GM19455 (cell line): ENCODE measurements at regions not wholly inside any gene's neighbourhood (a gene's known extent, or its start where the extent isn't known, plus 50 kb on each side); places are given as distances from the start of the nearest gene placed in this dataset.

Source experiments
- ATAC-seq: cut with Tn5 transposase; IDR thresholded peaks from one replicate; pipeline ENCODE4 v1.9.1; 2021; ENCODE audit not compliant: unreplicated experiment

DNA sequence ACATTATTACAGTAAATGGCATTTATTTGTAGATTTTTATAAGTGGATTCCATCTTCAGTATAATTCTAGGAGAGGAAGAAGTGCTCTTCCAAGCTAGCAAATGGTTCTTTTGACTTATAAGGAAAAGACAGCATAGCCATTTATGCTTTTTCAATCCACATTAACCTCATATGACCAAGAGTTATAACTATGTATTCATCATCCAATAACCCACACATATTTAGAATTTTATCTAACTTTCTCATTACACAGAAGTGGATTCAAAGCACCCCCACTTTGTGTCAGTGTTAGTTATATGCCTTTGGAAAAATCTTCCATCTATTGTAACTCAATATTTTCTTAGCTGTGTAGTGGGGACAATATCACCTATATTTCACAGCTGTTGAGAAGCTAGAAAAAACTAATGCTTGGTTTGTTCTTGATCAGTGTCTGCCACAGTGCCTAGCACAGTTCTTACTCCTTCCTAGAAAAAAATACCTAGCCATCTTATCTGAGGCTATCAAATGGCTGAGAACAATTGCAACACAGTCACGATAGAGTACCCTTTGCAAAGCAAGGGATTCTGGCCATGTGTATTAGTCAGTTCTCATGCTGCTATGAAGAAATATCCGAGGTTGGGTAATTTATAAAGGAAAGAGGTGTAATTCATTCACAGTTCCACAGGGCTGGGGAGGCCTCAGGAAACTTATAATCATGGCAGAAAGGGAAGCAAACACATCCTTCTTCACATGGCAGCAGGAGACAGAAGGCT lies 986.3 kb downstream of the TFAP2A start:
- ATAC-seq = no peak

GRCh38 chr6:9422138-9422537 lies 986.8 kb upstream of the SLC35B3 start:
- no peak for ATAC-seq

- ATAC-seq = no peak
Measured at GRCh38 chr6:9420316-9421015, 985.1 kb upstream of the SLC35B3 start.

DNA sequence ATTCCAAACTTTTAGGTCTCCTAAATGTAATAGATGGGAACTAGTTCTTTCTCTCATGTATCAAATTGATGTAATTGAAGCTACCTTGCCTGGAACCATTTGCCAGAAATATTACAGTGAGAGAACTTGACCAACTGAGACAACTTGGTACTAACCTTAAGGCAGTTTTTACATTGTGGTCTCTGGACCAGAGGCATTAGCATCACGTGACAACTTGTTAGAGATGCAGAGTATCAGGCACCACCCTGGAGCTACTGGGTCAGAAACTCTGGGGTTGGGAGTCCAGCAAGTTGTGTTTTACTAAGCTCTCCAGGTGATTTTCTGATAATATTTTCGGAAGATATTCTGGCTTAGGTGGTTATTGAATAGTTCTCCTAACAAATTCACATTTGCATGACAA lies 982.1 kb upstream of the SLC35B3 start:
- ATAC-seq = no peak

DNA sequence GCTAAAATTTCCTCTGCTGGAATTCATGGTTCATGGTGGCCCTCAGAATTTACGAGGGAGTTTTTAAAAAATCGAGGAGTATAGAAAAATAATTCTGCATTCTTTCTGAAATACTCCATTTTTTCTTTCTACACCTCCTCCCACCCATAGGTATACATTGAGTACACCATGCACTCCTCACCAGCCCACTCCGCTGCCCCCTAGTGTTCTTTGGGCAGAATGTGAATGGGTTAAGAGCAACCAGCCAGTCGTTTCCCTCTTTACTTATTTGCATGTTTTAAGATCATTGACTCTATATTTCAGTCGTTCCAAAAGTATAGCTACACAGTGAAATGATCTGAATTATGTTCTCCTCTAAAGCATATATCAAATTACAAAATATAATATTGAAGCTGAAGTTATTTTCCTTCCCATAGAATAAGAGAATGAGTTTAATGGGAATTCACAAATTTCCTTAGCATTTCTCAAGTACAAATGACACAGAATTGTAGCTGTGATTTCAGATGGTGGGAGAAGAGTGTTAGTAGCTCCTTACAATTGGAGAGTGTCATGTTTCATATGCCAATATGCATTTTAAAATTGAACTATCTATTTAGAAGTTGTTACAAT lies 977.7 kb upstream of the SLC35B3 start:
- peak; percentile 53 for ATAC-seq

GRCh38 chr6:9409126-9409525 lies 973.8 kb upstream of the SLC35B3 start:
- ATAC-seq = no peak

GRCh38 chr6:9408402-9409117 lies 973.2 kb upstream of the SLC35B3 start:
- ATAC-seq = no peak

- ATAC-seq = no peak
Measured at GRCh38 chr6:9405825-9406224, 970.5 kb upstream of the SLC35B3 start.

DNA sequence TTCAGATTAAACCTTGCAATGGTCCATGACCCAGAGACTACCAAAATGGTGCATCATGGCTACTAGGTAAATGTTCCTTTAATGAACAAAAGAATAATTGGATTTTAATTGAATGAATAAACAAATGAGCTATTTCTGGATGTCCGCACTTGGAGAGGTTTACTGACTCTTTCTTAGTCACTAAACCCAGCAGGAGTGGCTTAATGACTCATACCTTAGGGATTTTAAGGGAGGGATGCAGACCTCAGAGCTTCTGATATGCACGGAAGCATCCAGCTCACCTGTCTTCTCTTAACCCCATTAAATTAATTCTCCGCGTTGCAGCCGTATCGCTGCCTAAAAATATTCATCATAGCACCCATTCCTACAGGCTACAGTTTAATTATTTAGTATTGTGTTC lies 970.0 kb upstream of the SLC35B3 start:
- no peak for ATAC-seq

GRCh38 chr6:9404351-9405146 lies 969.2 kb upstream of the SLC35B3 start:
- no peak for ATAC-seq

DNA sequence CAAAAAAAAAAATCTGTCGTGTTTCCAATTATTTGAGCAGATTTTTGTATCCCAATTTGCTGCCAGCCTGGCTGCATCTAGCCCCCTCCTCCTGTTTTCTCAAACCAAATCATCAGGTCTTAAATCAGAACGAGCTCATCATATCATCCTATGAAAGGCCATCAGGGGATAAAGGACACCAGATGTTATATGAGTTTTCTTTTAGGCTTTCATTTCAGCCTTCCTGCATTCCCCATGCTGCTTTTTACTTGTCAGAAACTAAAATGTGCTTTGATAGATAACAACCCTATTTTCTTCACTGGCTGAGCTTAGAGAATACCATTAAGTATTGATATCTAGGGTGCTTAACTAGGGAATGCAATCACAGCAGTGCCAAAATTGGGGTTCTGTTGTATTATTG lies 968.4 kb upstream of the SLC35B3 start:
- no peak for ATAC-seq

DNA sequence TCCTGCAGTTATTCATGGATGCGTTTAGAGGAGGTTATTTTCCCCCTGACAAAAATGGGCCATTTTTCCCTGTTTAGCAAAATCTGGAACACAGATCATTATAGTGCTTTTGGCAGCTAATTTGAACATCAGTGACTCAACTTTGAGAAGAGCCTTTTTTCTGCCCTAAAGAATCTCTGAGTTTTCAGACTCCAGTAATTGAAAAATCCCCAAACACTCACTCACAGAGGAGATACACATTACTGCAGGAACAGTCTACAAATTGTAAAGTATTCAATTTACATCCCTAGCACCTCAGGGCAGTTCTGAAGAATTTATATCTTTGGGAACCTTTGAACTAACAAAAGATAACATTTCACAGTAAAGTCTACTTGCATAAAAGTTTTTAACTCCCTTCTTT lies 966.6 kb upstream of the SLC35B3 start:
- ATAC-seq = no peak

- no peak for ATAC-seq
Measured at GRCh38 chr6:9399916-9400315, 964.6 kb upstream of the SLC35B3 start.

GRCh38 chr6:9398767-9399373 lies 963.5 kb upstream of the SLC35B3 start:
- no peak for ATAC-seq

DNA sequence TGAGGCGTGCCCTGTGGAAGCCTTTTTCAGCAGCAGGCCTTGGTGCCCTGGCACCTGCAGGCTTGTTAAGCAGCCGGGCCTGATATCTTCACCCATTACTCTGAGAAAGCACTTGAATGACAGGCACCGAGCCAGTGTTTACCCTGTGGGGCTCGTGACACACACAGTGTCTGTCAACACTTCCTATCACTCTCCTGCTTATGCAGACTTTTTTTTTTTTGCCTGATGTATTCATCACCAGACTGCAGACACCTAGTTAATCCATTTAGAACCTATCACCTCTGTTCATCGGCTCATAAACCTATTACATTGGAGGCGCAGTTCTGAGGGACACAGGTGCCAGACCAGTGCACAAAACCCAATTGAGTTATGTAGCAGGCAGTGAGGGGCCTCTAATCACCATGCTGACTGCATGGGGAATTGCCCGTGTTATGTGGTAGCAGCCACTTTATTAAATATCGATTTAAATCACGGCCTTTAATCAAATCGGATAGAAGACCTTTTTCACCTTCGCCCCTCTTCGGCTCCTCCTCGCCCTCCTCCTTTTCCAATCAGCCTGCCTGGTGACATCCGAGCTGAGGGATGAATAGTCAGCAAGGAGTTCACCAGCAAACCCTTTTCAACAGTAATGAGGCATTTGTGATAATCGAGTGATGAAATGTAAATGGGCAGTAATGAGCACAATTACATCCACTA lies 962.9 kb upstream of the SLC35B3 start:
- ATAC-seq = no peak

- no peak for ATAC-seq
Measured at GRCh38 chr6:9388596-9388995, 953.3 kb upstream of the SLC35B3 start.

- ATAC-seq = no peak
Measured at GRCh38 chr6:9380568-9380967, 945.2 kb upstream of the SLC35B3 start.

DNA sequence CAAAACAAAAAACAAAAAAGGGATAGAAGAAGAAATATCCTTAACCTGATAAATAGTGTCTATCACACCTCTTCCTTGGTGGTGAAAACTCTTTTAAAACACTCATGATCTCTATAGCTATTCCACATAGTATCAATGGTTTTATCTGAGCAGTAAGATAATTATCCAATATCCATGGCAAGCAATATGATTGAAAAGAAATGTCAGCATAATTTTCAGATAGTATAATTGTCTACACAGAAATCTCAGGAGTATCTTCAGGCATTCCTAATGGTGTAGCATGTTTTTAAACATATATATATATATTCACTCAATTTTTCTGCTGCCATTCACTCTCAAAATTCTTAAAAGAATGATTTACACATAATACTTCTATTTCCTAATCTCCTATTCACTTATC lies 938.0 kb upstream of the SLC35B3 start:
- ATAC-seq = no peak

GRCh38 chr6:9370480-9370879 lies 935.1 kb upstream of the SLC35B3 start:
- ATAC-seq = no peak

DNA sequence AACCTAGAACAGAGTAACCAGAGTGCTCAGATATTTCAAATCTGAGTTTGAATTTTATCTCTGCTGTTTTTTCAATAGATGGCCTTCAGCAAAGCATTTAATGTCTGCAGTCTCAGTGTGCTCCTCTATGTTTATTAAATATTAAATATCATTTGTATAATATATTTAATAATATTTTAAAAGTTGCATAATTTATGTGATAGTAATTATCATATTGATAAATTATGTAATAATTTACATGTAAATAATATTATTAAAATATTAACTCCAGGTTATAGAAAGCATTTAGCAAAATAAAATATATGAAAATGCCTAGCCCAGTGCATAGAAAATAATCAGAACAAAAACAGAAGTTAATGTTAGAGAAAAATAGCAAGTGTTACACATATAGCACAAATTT lies 930.0 kb upstream of the SLC35B3 start:
- no peak for ATAC-seq
